B cell (primary cell): ENCODE measurements at regions not wholly inside any gene's neighbourhood (a gene's known extent, or its start where the extent isn't known, plus 50 kb on each side); places are given as distances from the start of the nearest gene placed in this dataset.

ENCODE experiments used
- EZH2 ChIP-seq: IDR thresholded peaks from 2 replicates; pipeline ENCODE4 v1.6.1; 2012; ENCODE audit warnings: borderline replicate concordance, low read depth, mild to moderate bottlenecking, moderate library complexity, low read length; ENCODE audit not compliant: insufficient read depth, poor library complexity, severe bottlenecking
- TF ChIP-seq, protein P1 (sequence below): fragments of 200-600 bp; IDR thresholded peaks from one replicate; pipeline ENCODE4 v1.8.0; 2022; ENCODE audit warnings: antibody characterized with exemption, mild to moderate bottlenecking

DNA sequence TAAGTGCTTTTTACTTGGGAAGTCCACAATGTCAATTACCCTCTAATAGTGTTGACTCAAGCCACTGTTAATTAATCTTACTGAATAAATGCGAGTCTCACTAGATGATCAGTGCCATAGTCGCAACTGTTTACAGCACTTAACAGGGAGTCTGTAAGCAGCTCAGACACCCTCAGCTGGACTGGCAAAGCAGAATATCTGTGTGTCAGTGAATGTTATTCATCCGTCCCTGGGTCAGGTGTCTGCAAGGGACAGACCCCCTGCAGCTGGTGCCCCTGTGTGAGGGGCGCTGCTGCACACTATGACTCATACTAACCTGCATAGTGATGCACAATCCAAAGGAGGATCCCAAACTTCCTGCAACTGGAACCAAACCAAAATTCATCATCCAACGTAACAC lies 306.5 kb downstream of the HHIPL2 start:
- TF ChIP-seq, protein P1, sequence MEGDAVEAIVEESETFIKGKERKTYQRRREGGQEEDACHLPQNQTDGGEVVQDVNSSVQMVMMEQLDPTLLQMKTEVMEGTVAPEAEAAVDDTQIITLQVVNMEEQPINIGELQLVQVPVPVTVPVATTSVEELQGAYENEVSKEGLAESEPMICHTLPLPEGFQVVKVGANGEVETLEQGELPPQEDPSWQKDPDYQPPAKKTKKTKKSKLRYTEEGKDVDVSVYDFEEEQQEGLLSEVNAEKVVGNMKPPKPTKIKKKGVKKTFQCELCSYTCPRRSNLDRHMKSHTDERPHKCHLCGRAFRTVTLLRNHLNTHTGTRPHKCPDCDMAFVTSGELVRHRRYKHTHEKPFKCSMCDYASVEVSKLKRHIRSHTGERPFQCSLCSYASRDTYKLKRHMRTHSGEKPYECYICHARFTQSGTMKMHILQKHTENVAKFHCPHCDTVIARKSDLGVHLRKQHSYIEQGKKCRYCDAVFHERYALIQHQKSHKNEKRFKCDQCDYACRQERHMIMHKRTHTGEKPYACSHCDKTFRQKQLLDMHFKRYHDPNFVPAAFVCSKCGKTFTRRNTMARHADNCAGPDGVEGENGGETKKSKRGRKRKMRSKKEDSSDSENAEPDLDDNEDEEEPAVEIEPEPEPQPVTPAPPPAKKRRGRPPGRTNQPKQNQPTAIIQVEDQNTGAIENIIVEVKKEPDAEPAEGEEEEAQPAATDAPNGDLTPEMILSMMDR: no peak
- no peak for TF ChIP-seq EZH2
